Uterus (tissue), 3 donors: ENCODE measurements at regions not wholly inside any gene's neighbourhood (a gene's known extent, or its start where the extent isn't known, plus 50 kb on each side); places are given as distances from the start of the nearest gene placed in this dataset.

Experiments used
- DNase-seq, 2 donors: peaks; one replicate each; pipeline ENCODE4 v3.0.0-alpha.2; 2019 to 2020
- H3K27ac ChIP-seq, 2 donors: fragments of 200-600 bp; sonication (generic); 1 replicate in 1 of 2; 2 replicates in 1 of 2; pipeline ENCODE4 v1.5.1; 2016 to 2018
- H3K27me3 ChIP-seq, 2 donors: fragments of 200-600 bp; sonication (generic); one replicate each; pipeline ENCODE4 v1.5.1; 2018 to 2019; ENCODE audit warnings: control low read depth in 1 of 2
- H3K36me3 ChIP-seq, 2 donors: fragments of 200-600 bp; sonication (generic); one replicate each; pipeline ENCODE4 v1.5.1; 2019; ENCODE audit warnings: control low read depth in 1 of 2
- H3K4me1 ChIP-seq, 2 donors: fragments of 200-600 bp; sonication (generic); one replicate each; pipeline ENCODE4 v1.5.1; 2018 to 2019; ENCODE audit warnings: control low read depth in 1 of 2
- H3K4me3 ChIP-seq, 2 donors: fragments of 200-600 bp; sonication (generic); 1 replicate in 1 of 2; 2 replicates in 1 of 2; pipeline ENCODE4 v1.5.1; 2018 to 2019; ENCODE audit warnings: mild to moderate bottlenecking in 1 of 2
- H3K9me3 ChIP-seq, 2 donors: fragments of 200-600 bp; sonication (generic); one replicate each; pipeline ENCODE4 v1.5.1; 2019; ENCODE audit warnings: control low read depth in 1 of 2
- CTCF ChIP-seq, 4 experiments: fragments of 200-600 bp in 2 of 4; fragments of 450-650 bp in 2 of 4; sonication (generic) in 2 of 4; IDR thresholded peaks; one replicate each; pipeline ENCODE4 v1.5.1; 2016 to 2019; ENCODE audit warnings: antibody characterized with exemption in 4 of 4, mild to moderate bottlenecking in 2 of 4, moderate library complexity in 1 of 4
- POLR2A ChIP-seq, 2 donors: fragments of 450-650 bp; IDR thresholded peaks; one replicate each; pipeline ENCODE4 v1.6.1; 2016; ENCODE audit warnings: antibody characterized with exemption in 2 of 2, mild to moderate bottlenecking in 1 of 2, moderate library complexity in 1 of 2
- intact Hi-C: fragments of 100-400 bp; cut with DNase I; formaldehyde crosslinking; loops from one replicate; pipeline ENCODE4 v1.15.1; 2023; ENCODE audit warnings: low total_unique reads
- donor health status: DM: yes; HTN: yes; CAD: no.

- H3K9me3 ChIP-seq = no peaks in the 10 kb centered on the region
- no peak overlapping the region for H3K27ac ChIP-seq
- no peak overlapping the region for H3K4me3 ChIP-seq
- DNase-seq = no peak
- TF ChIP-seq POLR2A (IDR thresholded peaks at IDR 0.05) (no peak), CTCF (IDR thresholded peaks at IDR 0.05) (no peak)
- intact Hi-C loops = no loop called here
- H3K36me3 ChIP-seq = no peaks in the 10 kb centered on the region
- no peaks in the 10 kb centered on the region for H3K27me3 ChIP-seq
- no peaks in the 10 kb centered on the region for H3K4me1 ChIP-seq
These were observed 128.2 kb upstream of the AFDN start for GRCh38 chr6:167698540-167698939.

GRCh38 chr6:167699141-167699931 is 127.4 kb upstream of the AFDN start:
- intact Hi-C loops = no loop called here
- H3K9me3 ChIP-seq = no peaks in the 10 kb centered on the region
- H3K4me3 ChIP-seq = no peak overlapping the region
- TF ChIP-seq POLR2A (IDR thresholded peaks at IDR 0.05) = no peak
- TF ChIP-seq CTCF (IDR thresholded peaks at IDR 0.05) = no peak
- no peaks in the 10 kb centered on the region for H3K4me1 ChIP-seq
- peak overlapping the region; percentile 73 to 86 for H3K27ac ChIP-seq
- peak; percentile 61 to 73 for DNase-seq
- no peaks in the 10 kb centered on the region for H3K27me3 ChIP-seq
- no peaks in the 10 kb centered on the region for H3K36me3 ChIP-seq

- no peak for TF ChIP-seq POLR2A (IDR thresholded peaks at IDR 0.05)
- TF ChIP-seq CTCF (IDR thresholded peaks at IDR 0.05) = no peak
- Histone ChIP-seq H3K36me3 (no peaks in the 10 kb centered on the region), H3K27me3 (no peaks in the 10 kb centered on the region), H3K9me3 (no peaks in the 10 kb centered on the region), H3K4me1 (no peaks in the 10 kb centered on the region), H3K27ac (peak overlapping the region; percentile 73 to 86), H3K4me3 (no peak overlapping the region)
- intact Hi-C loops = no loop called here
- no peak for DNase-seq
These were observed 126.5 kb upstream of the AFDN start for GRCh38 chr6:167700199-167700598.

- no peak for DNase-seq
- intact Hi-C loops = no loop called here
- Histone ChIP-seq H3K36me3 (no peaks in the 10 kb centered on the region), H3K4me1 (no peaks in the 10 kb centered on the region), H3K4me3 (no peak overlapping the region), H3K27me3 (no peaks in the 10 kb centered on the region), H3K9me3 (no peaks in the 10 kb centered on the region), H3K27ac (no peak overlapping the region)
- no peak for TF ChIP-seq CTCF (IDR thresholded peaks at IDR 0.05)
- TF ChIP-seq POLR2A (IDR thresholded peaks at IDR 0.05) = no peak
These were observed 125.7 kb upstream of the AFDN start for GRCh38 chr6:167701010-167701409.

GRCh38 chr6:167702241-167702827 is 124.4 kb upstream of the AFDN start:
- H3K27me3 ChIP-seq = no peaks in the 10 kb centered on the region
- intact Hi-C loops = no loop called here

More at GRCh38 chr6:167702241-167702827, 124.4 kb upstream of the AFDN start:
- H3K4me1 ChIP-seq = no peaks in the 10 kb centered on the region
- DNase-seq = no peak
- no peak overlapping the region for H3K4me3 ChIP-seq
- H3K27ac ChIP-seq = no peak overlapping the region
- H3K9me3 ChIP-seq = no peaks in the 10 kb centered on the region
- no peaks in the 10 kb centered on the region for H3K36me3 ChIP-seq
- no peak for TF ChIP-seq CTCF (IDR thresholded peaks at IDR 0.05)
- no peak for TF ChIP-seq POLR2A (IDR thresholded peaks at IDR 0.05)
